SK-N-SH (cell line): ENCODE measurements at regions not wholly inside any gene's neighbourhood (a gene's known extent, or its start where the extent isn't known, plus 50 kb on each side); places are given as distances from the start of the nearest gene placed in this dataset.

ENCODE experiments used
- CTCF ChIA-PET: fragments of 300-600, 350-600 bp; formaldehyde crosslinking; extraction: SDS; loops from one replicate; lab custom pipeline; 2021; lab: Yijun Ruan, JAX
- POLR2A ChIA-PET: fragments of 350-600 bp; sonication (Branson Sonifier 250); formaldehyde crosslinking; extraction: SDS; loops from one replicate; lab custom pipeline; 2020; ENCODE audit warnings: antibody characterized with exemption, inconsistent platforms; lab: Yijun Ruan, JAX
- DNase-seq: peaks from one replicate; pipeline ENCODE4 v3.0.0; 2012
- H2AFZ ChIP-seq: fragments of 200-600 bp; sonication (generic); 2 replicates; pipeline ENCODE4 v1.8.1; 2016; ENCODE audit warnings: antibody characterized with exemption, mild to moderate bottlenecking, low read depth
- H3F3A ChIP-seq: fragments of 200-600 bp; sonication (generic); replicated peaks from 2 replicates; pipeline ENCODE3; 2016; ENCODE audit warnings: antibody characterized with exemption, mild to moderate bottlenecking; ENCODE audit not compliant: insufficient read depth
- H3K27ac ChIP-seq, 2 experiments: fragments of 200-500 bp in 1 of 2; fragments of 200-600 bp in 1 of 2; sonication (Bioruptor generic) in 1 of 2; sonication (generic), shearing (Covaris generic) in 1 of 2; 2 replicates each; pipeline versions ENCODE4 v1.5.1 to v1.6.1; 2014 to 2016; ENCODE audit warnings: low read depth in 2 of 2, inconsistent platforms in 1 of 2, low read length in 1 of 2, mild to moderate bottlenecking in 1 of 2, mixed read lengths in 1 of 2
- H3K27me3 ChIP-seq: fragments of 200-600 bp; sonication (generic), shearing (Covaris generic); 2 replicates; pipeline ENCODE4 v1.6.1; 2016; ENCODE audit warnings: mixed run types; ENCODE audit not compliant: insufficient read depth
- H3K36me3 ChIP-seq, 2 experiments: fragments of 200-500 bp in 1 of 2; fragments of 200-600 bp in 1 of 2; sonication (Bioruptor generic) in 1 of 2; sonication (generic) in 1 of 2; replicated peaks in 1 of 2; 2 replicates each; pipeline versions ENCODE3 to v1.5.1; 2014 to 2016; ENCODE audit warnings: low read length in 1 of 2, mild to moderate bottlenecking in 1 of 2; ENCODE audit not compliant: insufficient read depth in 2 of 2, control insufficient read depth in 1 of 2
- H3K4me1 ChIP-seq, 2 experiments: fragments of 200-500 bp in 1 of 2; fragments of 200-600 bp in 1 of 2; sonication (Bioruptor generic) in 1 of 2; sonication (generic), shearing (Covaris generic) in 1 of 2; 2 replicates each; pipeline versions ENCODE4 v1.5.1 to v1.6.1; 2014 to 2016; ENCODE audit warnings: low read depth in 1 of 2, low read length in 1 of 2, mixed run types in 1 of 2; ENCODE audit not compliant: insufficient read depth in 2 of 2, control insufficient read depth in 1 of 2
- H3K4me2 ChIP-seq: fragments of 200-600 bp; sonication (generic), shearing (Covaris generic); 2 replicates; pipeline ENCODE4 v1.6.1; 2017; ENCODE audit warnings: mixed run types
- H3K4me3 ChIP-seq, 2 experiments: fragments of 200-500 bp in 1 of 2; fragments of 200-600 bp in 1 of 2; sonication (Bioruptor generic) in 1 of 2; sonication (generic), shearing (Covaris generic) in 1 of 2; 2 replicates each; pipeline versions ENCODE4 v1.5.1 to v1.8.1; 2014 to 2016; ENCODE audit warnings: low read depth in 2 of 2, inconsistent platforms in 1 of 2, low read length in 1 of 2, mild to moderate bottlenecking in 1 of 2, mixed read lengths in 1 of 2, moderate library complexity in 1 of 2
- H3K79me2 ChIP-seq: fragments of 200-600 bp; sonication (generic); 2 replicates; pipeline ENCODE4 v1.8.1; 2017; ENCODE audit warnings: mild to moderate bottlenecking; ENCODE audit not compliant: insufficient read depth
- H3K9ac ChIP-seq: fragments of 200-600 bp; sonication (generic); 2 replicates; pipeline ENCODE4 v1.6.1; 2017; ENCODE audit warnings: mixed run types
- H3K9me2 ChIP-seq: fragments of 200-600 bp; sonication (generic); 2 replicates; pipeline ENCODE4 v1.6.1; 2017; ENCODE audit warnings: mixed run types
- H3K9me3 ChIP-seq: fragments of 200-600 bp; sonication (generic); 2 replicates; pipeline ENCODE4 v1.6.1; 2017; ENCODE audit warnings: mixed run types, mild to moderate bottlenecking, moderate library complexity
- H4K20me1 ChIP-seq: fragments of 200-600 bp; sonication (generic); 2 replicates; pipeline ENCODE4 v1.6.1; 2017; ENCODE audit warnings: mild to moderate bottlenecking, mixed run types; ENCODE audit not compliant: insufficient read depth
- CHD2 ChIP-seq: fragments of 150-350 bp; IDR thresholded peaks from 2 replicates; pipeline ENCODE4 v1.6.1; 2018; ENCODE audit warnings: low read length; ENCODE audit not compliant: partially characterized antibody
- CTCF ChIP-seq: fragments of 200-600 bp; sonication (generic); IDR thresholded peaks from 2 replicates; pipeline ENCODE4 v1.6.1; 2017; ENCODE audit warnings: antibody characterized with exemption, mild to moderate bottlenecking, moderate library complexity
- EP300 ChIP-seq, 2 experiments: IDR thresholded peaks; 2 replicates each; pipeline versions ENCODE4 v1.4.0 to v1.6.1; 2012; ENCODE audit warnings: borderline replicate concordance in 1 of 2, low read depth in 1 of 2, low read length in 1 of 2
- EZH2phosphoT487 ChIP-seq: fragments of 200-600 bp; sonication (generic); IDR thresholded peaks from 2 replicates; pipeline ENCODE4 v1.6.1; 2017; ENCODE audit warnings: low read depth, mixed run types, mild to moderate bottlenecking, antibody characterized with exemption, moderate library complexity, borderline replicate concordance
- FOXM1 ChIP-seq: IDR thresholded peaks from 2 replicates; pipeline ENCODE4 v1.4.0; 2012; ENCODE audit warnings: low read depth, mild to moderate bottlenecking
- JUND ChIP-seq: IDR thresholded peaks from 2 replicates; pipeline ENCODE4 v1.4.0; 2012
- MEF2A ChIP-seq: IDR thresholded peaks from 2 replicates; pipeline ENCODE4 v1.4.0; 2012; ENCODE audit warnings: low read depth, borderline replicate concordance
- NFIC ChIP-seq: IDR thresholded peaks from 2 replicates; pipeline ENCODE4 v1.4.0; 2012; ENCODE audit warnings: borderline replicate concordance
- NRF1 ChIP-seq: IDR thresholded peaks from 2 replicates; pipeline ENCODE4 v1.6.1; 2012; ENCODE audit warnings: low read depth, mild to moderate bottlenecking, low read length
- RFX5 ChIP-seq: IDR thresholded peaks from 2 replicates; pipeline ENCODE4 v1.6.1; 2012; ENCODE audit warnings: mild to moderate bottlenecking, improper control_type of control experiment, low read length
- SMC3 ChIP-seq: IDR thresholded peaks from 2 replicates; pipeline ENCODE4 v1.6.1; 2012; ENCODE audit warnings: low read depth, low read length, improper control_type of control experiment
- TCF12 ChIP-seq: IDR thresholded peaks from 2 replicates; pipeline ENCODE4 v1.4.0; 2012
- TEAD4 ChIP-seq: IDR thresholded peaks from 2 replicates; pipeline ENCODE4 v1.4.0; 2012; ENCODE audit warnings: mild to moderate bottlenecking, borderline replicate concordance; ENCODE audit not compliant: insufficient read depth
- WGBS: methylation state at CpG from one replicate; pipeline ENCODE4 v1.1.6; 2017; ENCODE audit warnings: low lambda C conversion rate; 5-methylcytosine and 5-hydroxymethylcytosine counted together
- TF ChIP-seq, protein P1 (sequence below): IDR thresholded peaks from 2 replicates; pipeline ENCODE4 v1.4.0; 2012; ENCODE audit warnings: low read depth, borderline replicate concordance
- TF ChIP-seq, protein P2 (sequence below): IDR thresholded peaks from 2 replicates; pipeline ENCODE4 v1.4.0; 2012; ENCODE audit warnings: low read depth
- TF ChIP-seq, protein P3 (sequence below): IDR thresholded peaks from 2 replicates; pipeline ENCODE4; 2012

- Histone ChIP-seq H3K9ac (no peak overlapping the region), H3K4me3 (no peak overlapping the region), H3K27ac (no peak overlapping the region), H3K79me2 (no peaks in the 10 kb centered on the region), H2AFZ (no peak overlapping the region), H3K9me3 (no peaks in the 10 kb centered on the region), H3K4me1 (no peaks in the 10 kb centered on the region; a peak in 1 of 4 replicates), H3K36me3 (no peaks in the 10 kb centered on the region), H3K4me2 (no peak overlapping the region), H3K9me2 (no peaks in the 10 kb centered on the region), H4K20me1 (no peaks in the 10 kb centered on the region), H3K27me3 (no peaks in the 10 kb centered on the region), H3F3A (no peaks in the 10 kb centered on the region)
- WGBS = 28% methylated on average over 6 of the region's 6 CpGs
- ChIA-PET POLR2A (no interaction called here), CTCF (no interaction called here)
- no peak for TF ChIP-seq NFIC
- no peak for TF ChIP-seq EZH2phosphoT487
- no peak for TF ChIP-seq CTCF
- TF ChIP-seq TCF12 = no peak
- TF ChIP-seq FOXM1 = no peak
- TF ChIP-seq, protein P1, sequence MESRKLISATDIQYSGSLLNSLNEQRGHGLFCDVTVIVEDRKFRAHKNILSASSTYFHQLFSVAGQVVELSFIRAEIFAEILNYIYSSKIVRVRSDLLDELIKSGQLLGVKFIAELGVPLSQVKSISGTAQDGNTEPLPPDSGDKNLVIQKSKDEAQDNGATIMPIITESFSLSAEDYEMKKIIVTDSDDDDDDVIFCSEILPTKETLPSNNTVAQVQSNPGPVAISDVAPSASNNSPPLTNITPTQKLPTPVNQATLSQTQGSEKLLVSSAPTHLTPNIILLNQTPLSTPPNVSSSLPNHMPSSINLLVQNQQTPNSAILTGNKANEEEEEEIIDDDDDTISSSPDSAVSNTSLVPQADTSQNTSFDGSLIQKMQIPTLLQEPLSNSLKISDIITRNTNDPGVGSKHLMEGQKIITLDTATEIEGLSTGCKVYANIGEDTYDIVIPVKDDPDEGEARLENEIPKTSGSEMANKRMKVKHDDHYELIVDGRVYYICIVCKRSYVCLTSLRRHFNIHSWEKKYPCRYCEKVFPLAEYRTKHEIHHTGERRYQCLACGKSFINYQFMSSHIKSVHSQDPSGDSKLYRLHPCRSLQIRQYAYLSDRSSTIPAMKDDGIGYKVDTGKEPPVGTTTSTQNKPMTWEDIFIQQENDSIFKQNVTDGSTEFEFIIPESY = no peak
- TF ChIP-seq TEAD4 = no peak
- TF ChIP-seq EP300 (IDR thresholded peaks at IDR 0.05; ENCODE audit: borderline replicate concordance in 1 of 2, low read depth in 1 of 2, low read length in 1 of 2) = no peak
- TF ChIP-seq MEF2A = no peak
- TF ChIP-seq SMC3 = no peak
- TF ChIP-seq, protein P2, sequence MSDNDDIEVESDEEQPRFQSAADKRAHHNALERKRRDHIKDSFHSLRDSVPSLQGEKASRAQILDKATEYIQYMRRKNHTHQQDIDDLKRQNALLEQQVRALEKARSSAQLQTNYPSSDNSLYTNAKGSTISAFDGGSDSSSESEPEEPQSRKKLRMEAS = no peak
- no peak for TF ChIP-seq RFX5
- TF ChIP-seq, protein P3, sequence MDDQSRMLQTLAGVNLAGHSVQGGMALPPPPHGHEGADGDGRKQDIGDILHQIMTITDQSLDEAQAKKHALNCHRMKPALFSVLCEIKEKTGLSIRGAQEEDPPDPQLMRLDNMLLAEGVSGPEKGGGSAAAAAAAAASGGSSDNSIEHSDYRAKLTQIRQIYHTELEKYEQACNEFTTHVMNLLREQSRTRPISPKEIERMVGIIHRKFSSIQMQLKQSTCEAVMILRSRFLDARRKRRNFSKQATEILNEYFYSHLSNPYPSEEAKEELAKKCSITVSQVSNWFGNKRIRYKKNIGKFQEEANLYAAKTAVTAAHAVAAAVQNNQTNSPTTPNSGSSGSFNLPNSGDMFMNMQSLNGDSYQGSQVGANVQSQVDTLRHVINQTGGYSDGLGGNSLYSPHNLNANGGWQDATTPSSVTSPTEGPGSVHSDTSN = no peak
- no peak for TF ChIP-seq JUND
- no peak for TF ChIP-seq NRF1
- TF ChIP-seq CHD2 = no peak
- DNase-seq = no peak
These were observed 61.5 kb downstream of the FZD10 start for GRCh38 chr12:130223767-130224244.
